Endothelial cell of umbilical vein (primary cell): ENCODE measurements at regions not wholly inside any gene's neighbourhood (a gene's known extent, or its start where the extent isn't known, plus 50 kb on each side); places are given as distances from the start of the nearest gene placed in this dataset.

Experiments
- BruUV-seq: library from RNA; stranded (reverse); fragments of 400-500 nt; replicated peaks from 2 replicates; lab custom pipeline; 2021; lab: Mats Ljungman, UMichigan
- CTCF ChIA-PET: fragments of 300-600, 350-600 bp; sonication (Branson Sonifier 250); formaldehyde crosslinking; loops from one replicate; lab custom pipeline; 2021; ENCODE audit warnings: antibody characterized with exemption, inconsistent platforms; lab: Charles Lee
- POLR2A ChIA-PET: fragments of 300-600, 350-600 bp; sonication (Branson Sonifier 250); formaldehyde crosslinking; loops from one replicate; lab custom pipeline; 2021; ENCODE audit warnings: antibody characterized with exemption, inconsistent platforms; lab: Charles Lee
- DNase-seq: peaks from one replicate; pipeline ENCODE4 v3.0.0-alpha.2; 2011; ENCODE audit warnings: low read depth, low spot score
- FAIRE-seq: peaks from 2 replicates; lab custom pipeline; 2011; peaks lifted over from hg19 to GRCh38; lab: Jason Lieb, UNC
- H2AFZ ChIP-seq: 2 replicates; pipeline ENCODE4 v1.6.0; 2012; ENCODE audit warnings: low read depth, low read length, control low read depth, inconsistent platforms
- H3K27ac ChIP-seq: 2 replicates; pipeline ENCODE4 v1.5.1; 2011; ENCODE audit warnings: low read depth, mild to moderate bottlenecking, control low read depth, low read length, moderate library complexity; ENCODE audit not compliant: insufficient read depth
- H3K27me3 ChIP-seq, 2 experiments: 2 replicates each; pipeline versions ENCODE4 v1.6.0 to v1.6.1; 2011; ENCODE audit warnings: low read length in 2 of 2, mixed read lengths in 1 of 2; ENCODE audit not compliant: control insufficient read depth in 2 of 2, insufficient read depth in 2 of 2
- H3K36me3 ChIP-seq, 2 experiments: 2 replicates in 1 of 2; 3 replicates in 1 of 2; pipeline ENCODE4 v1.5.1; 2011; ENCODE audit warnings: low read length in 2 of 2, mild to moderate bottlenecking in 1 of 2, moderate library complexity in 1 of 2; ENCODE audit not compliant: control insufficient read depth in 2 of 2, insufficient read depth in 2 of 2; ENCODE audit errors: extremely low read depth in 1 of 2
- H3K4me1 ChIP-seq: 3 replicates; pipeline ENCODE4 v1.5.1; 2011; ENCODE audit warnings: mild to moderate bottlenecking, low read length; ENCODE audit not compliant: control insufficient read depth, insufficient read depth; ENCODE audit errors: extremely low read depth
- H3K4me2 ChIP-seq: 2 replicates; pipeline ENCODE4 v1.6.1; 2011; ENCODE audit warnings: low read length, control low read depth, mixed read lengths; ENCODE audit not compliant: insufficient read depth
- H3K4me3 ChIP-seq, 3 experiments: fragments of 200-600 bp in 1 of 3; sonication (generic), shearing (Covaris generic) in 1 of 3; replicated peaks in 1 of 3; 2 replicates each; pipeline ENCODE4 v1.5.1; 2011 to 2016; ENCODE audit warnings: control low read depth in 3 of 3, low read length in 3 of 3, mild to moderate bottlenecking in 2 of 3, inconsistent platforms in 1 of 3, low read depth in 1 of 3, moderate library complexity in 1 of 3; ENCODE audit not compliant: insufficient read depth in 1 of 3
- H3K79me2 ChIP-seq: 2 replicates; pipeline ENCODE4 v1.6.0; 2012; ENCODE audit warnings: low read length, inconsistent platforms; ENCODE audit not compliant: control insufficient read depth, insufficient read depth
- H3K9ac ChIP-seq: replicated peaks from 2 replicates; pipeline ENCODE3; 2011; ENCODE audit warnings: low read length, control low read depth; ENCODE audit not compliant: insufficient read depth; ENCODE audit errors: extremely low read depth
- H3K9me1 ChIP-seq: replicated peaks from 3 replicates; pipeline ENCODE4 v1.6.0; 2011; ENCODE audit warnings: mild to moderate bottlenecking, low read length; ENCODE audit not compliant: control insufficient read depth, insufficient read depth; ENCODE audit errors: extremely low read depth
- H3K9me3 ChIP-seq: replicated peaks from 2 replicates; pipeline ENCODE4 v1.5.1; 2012; ENCODE audit warnings: low read length, inconsistent platforms; ENCODE audit not compliant: control insufficient read depth, insufficient read depth
- H4K20me1 ChIP-seq: replicated peaks from 2 replicates; pipeline ENCODE3; 2011; ENCODE audit warnings: mild to moderate bottlenecking, low read length; ENCODE audit not compliant: control insufficient read depth, insufficient read depth; ENCODE audit errors: extremely low read depth
- CTCF ChIP-seq, 2 donors: IDR thresholded peaks; 1 replicate in 1 of 2; 2 replicates in 1 of 2; pipeline ENCODE4 v1.5.1; 2011; ENCODE audit warnings: low read length in 2 of 2, mild to moderate bottlenecking in 2 of 2, moderate library complexity in 2 of 2, control low read depth in 1 of 2, inconsistent platforms in 1 of 2, low read depth in 1 of 2; ENCODE audit not compliant: insufficient read depth in 1 of 2; ENCODE audit errors: extremely low read depth in 1 of 2
- EZH2 ChIP-seq: IDR thresholded peaks from 2 replicates; pipeline ENCODE4 v1.6.1; 2012; ENCODE audit warnings: borderline replicate concordance, low read depth, mild to moderate bottlenecking, moderate library complexity, low read length, inconsistent platforms; ENCODE audit not compliant: severe bottlenecking
- FOS ChIP-seq: IDR thresholded peaks from 2 replicates; pipeline ENCODE4 v1.6.1; 2011; ENCODE audit warnings: mild to moderate bottlenecking, low read length, moderate library complexity, borderline replicate concordance; ENCODE audit not compliant: insufficient read depth
- GATA2 ChIP-seq: IDR thresholded peaks from 2 replicates; pipeline ENCODE4 v1.7.0; 2011; ENCODE audit warnings: low read depth, mild to moderate bottlenecking, moderate library complexity, mixed read lengths, low read length; ENCODE audit not compliant: insufficient read length, insufficient read depth
- JUN ChIP-seq: IDR thresholded peaks from 2 replicates; pipeline ENCODE4 v1.6.1; 2011; ENCODE audit warnings: borderline replicate concordance, low read depth; ENCODE audit not compliant: insufficient read length, insufficient read depth
- MAX ChIP-seq: IDR thresholded peaks from 2 replicates; pipeline ENCODE4 v1.6.1; 2011; ENCODE audit not compliant: insufficient read depth, insufficient read length
- MYC ChIP-seq: IDR thresholded peaks from one replicate; pipeline ENCODE4 v1.6.1; 2011; ENCODE audit warnings: mild to moderate bottlenecking, low read depth, low read length
- POLR2A ChIP-seq: IDR thresholded peaks from 2 replicates; pipeline ENCODE4 v1.6.1; 2012; ENCODE audit warnings: low read depth, mild to moderate bottlenecking, control low read depth, low read length
- POLR2AphosphoS5 ChIP-seq: IDR thresholded peaks from 2 replicates; pipeline ENCODE4 v1.6.1; 2012; ENCODE audit warnings: low read depth, mild to moderate bottlenecking, control low read depth, low read length, moderate library complexity; ENCODE audit not compliant: insufficient read depth
- dilution Hi-C: fragments of 300-500 bp; cut with MboI; formaldehyde crosslinking; loops from one replicate; pipeline ENCODE4 v1.15.0; 2019; ENCODE audit warnings: low sequenced_read_pairs; ENCODE audit not compliant: extremely low pct_ligation_motif_present
- intact Hi-C: fragments of 100-400 bp; cut with micrococcal nuclease; formaldehyde crosslinking; loops from one replicate; pipeline ENCODE4 v1.10.0; 2022

- no peaks in the 10 kb centered on the region for H3K9me3 ChIP-seq
- H3K27ac ChIP-seq = no peak overlapping the region
- no peak overlapping the region for H2AFZ ChIP-seq
- ChIA-PET CTCF (interaction anchor here (1.0 kb wide), 1 partner anchor 273 kb away, joined by 4 read pairs; no protein-coding TSS in a partner anchor), POLR2A (no interaction called here)
- H3K4me3 ChIP-seq = no peak overlapping the region
- dilution Hi-C loops (no loop called here), intact Hi-C loops (no loop called here)
- no peak for DNase-seq
- BruUV-seq = no TSS peak
- no peaks in the 10 kb centered on the region for H3K27me3 ChIP-seq
- H3K9ac ChIP-seq = no peak overlapping the region
- H3K9me1 ChIP-seq = no peaks in the 10 kb centered on the region
- H3K79me2 ChIP-seq = no peaks in the 10 kb centered on the region
- H3K36me3 ChIP-seq = no peaks in the 10 kb centered on the region
- no peaks in the 10 kb centered on the region for H4K20me1 ChIP-seq
- TF ChIP-seq FOS (no peak), JUN (no peak), GATA2 (no peak), CTCF (IDR thresholded peaks at IDR 0.05; ENCODE audit: extremely low read depth in 1 of 2, insufficient read depth in 1 of 2, low read depth in 1 of 2, low read length in 2 of 2) (no peak), POLR2AphosphoS5 (no peak), POLR2A (no peak), MYC (no peak), MAX (no peak), EZH2 (no peak)
- no peak for FAIRE-seq
- H3K4me1 ChIP-seq = no peaks in the 10 kb centered on the region
- H3K4me2 ChIP-seq = no peak overlapping the region
Measured at GRCh38 chr12:88720785-88721650, 140.7 kb upstream of the KITLG start.
